Keratinocyte (primary cell): ENCODE measurements at regions not wholly inside any gene's neighbourhood (a gene's known extent, or its start where the extent isn't known, plus 50 kb on each side); places are given as distances from the start of the nearest gene placed in this dataset.

ENCODE experiments used
- CTCF ChIP-seq, 3 experiments: IDR thresholded peaks in 1 of 3; conservative IDR thresholded peaks in 1 of 3; optimal IDR thresholded peaks in 1 of 3; 2 replicates in 2 of 3; 3 replicates in 1 of 3; pipeline versions ENCODE3 to v1.5.1; 2011; ENCODE audit warnings: low read length in 3 of 3, mild to moderate bottlenecking in 3 of 3, moderate library complexity in 2 of 3, control low read depth in 1 of 3, inconsistent platforms in 1 of 3; ENCODE audit not compliant: insufficient read depth in 2 of 3; ENCODE audit errors: extremely low read depth in 1 of 3
- EZH2 ChIP-seq: IDR thresholded peaks from one replicate; pipeline ENCODE4 v1.6.1; 2012; ENCODE audit warnings: inconsistent platforms, mild to moderate bottlenecking, low read length, moderate library complexity

- no peak for TF ChIP-seq CTCF (optimal IDR thresholded peaks at IDR 0.05 in 1 of 3, IDR thresholded peaks at IDR 0.05 in 1 of 3, conservative IDR thresholded peaks at IDR 0.05 in 1 of 3; ENCODE audit: extremely low read depth in 1 of 3, insufficient read depth in 2 of 3, low read length in 3 of 3)
- no peak for TF ChIP-seq EZH2
These were observed 1508.9 kb downstream of the BRD1 start for GRCh38 chr22:48318575-48319320.
